GM23338 (cell line): ENCODE measurements at regions not wholly inside any gene's neighbourhood (a gene's known extent, or its start where the extent isn't known, plus 50 kb on each side); places are given as distances from the start of the nearest gene placed in this dataset.

Experiments
- ATAC-seq: fragments of 200-7000 bp; cut with Tn5 transposase; 3 replicates; pipeline ENCODE4 v1.9.1; 2020
- DNase-seq: peaks from one replicate; pipeline ENCODE4 v3.0.0-alpha.2; 2015; ENCODE audit warnings: low spot score
- H2AFZ ChIP-seq: fragments of 200-600 bp; sonication (generic); 2 replicates; pipeline ENCODE4 v1.8.0; 2016; ENCODE audit warnings: antibody characterized with exemption, mild to moderate bottlenecking, moderate library complexity
- H3F3A ChIP-seq: fragments of 200-600 bp; sonication (generic); replicated peaks from 2 replicates; pipeline ENCODE4 v1.8.0; 2017; ENCODE audit warnings: antibody characterized with exemption, mixed run types, low read depth
- H3K27ac ChIP-seq: fragments of 200-600 bp; sonication (generic); 2 replicates; pipeline ENCODE4 v1.6.1; 2016; ENCODE audit warnings: low read depth
- H3K27me3 ChIP-seq: fragments of 200-600 bp; sonication (generic); 2 replicates; pipeline ENCODE4 v1.8.0; 2016; ENCODE audit warnings: mild to moderate bottlenecking, mixed run types, moderate library complexity; ENCODE audit not compliant: insufficient read depth
- H3K36me3 ChIP-seq: fragments of 200-600 bp; sonication (generic); 2 replicates; pipeline ENCODE4 v1.8.0; 2016; ENCODE audit warnings: mild to moderate bottlenecking; ENCODE audit not compliant: insufficient read depth
- H3K4me1 ChIP-seq: fragments of 200-600 bp; sonication (generic); 2 replicates; pipeline ENCODE4 v1.8.0; 2016; ENCODE audit warnings: mild to moderate bottlenecking, moderate library complexity; ENCODE audit not compliant: insufficient read depth
- H3K4me2 ChIP-seq: fragments of 200-600 bp; sonication (generic); 2 replicates; pipeline ENCODE4 v1.7.1; 2017; ENCODE audit warnings: mixed run types
- H3K4me3 ChIP-seq: fragments of 200-600 bp; sonication (generic); 2 replicates; pipeline ENCODE4 v1.6.1; 2016; ENCODE audit warnings: mixed run types
- H3K79me2 ChIP-seq: fragments of 200-600 bp; sonication (generic); replicated peaks from 2 replicates; pipeline ENCODE4 v1.8.0; 2017; ENCODE audit warnings: mild to moderate bottlenecking; ENCODE audit not compliant: insufficient read depth
- H3K9me2 ChIP-seq: fragments of 200-600 bp; sonication (generic); 2 replicates; pipeline ENCODE4 v1.8.0; 2017; ENCODE audit not compliant: insufficient read depth
- H4K20me1 ChIP-seq: fragments of 200-600 bp; sonication (generic); replicated peaks from 2 replicates; pipeline ENCODE4 v1.8.0; 2017; ENCODE audit warnings: mild to moderate bottlenecking; ENCODE audit not compliant: insufficient read depth
- H3K27ac Mint-ChIP-seq: 2 replicates; pipeline ENCODE4 v1.8.0; 2020; ENCODE audit warnings: inconsistent platforms, mild to moderate bottlenecking, moderate library complexity, mixed read lengths
- H3K27me3 Mint-ChIP-seq: 3 replicates; pipeline ENCODE4 v1.8.0; 2022; ENCODE audit warnings: low read depth, mild to moderate bottlenecking, moderate library complexity, mixed read lengths, inconsistent platforms; ENCODE audit not compliant: insufficient read depth, poor library complexity
- H3K36me3 Mint-ChIP-seq: 3 replicates; pipeline ENCODE4 v1.8.0; 2021; ENCODE audit warnings: low read depth, mild to moderate bottlenecking, inconsistent platforms, moderate library complexity, mixed read lengths
- H3K4me1 Mint-ChIP-seq: 3 replicates; pipeline ENCODE4 v1.8.0; 2020; ENCODE audit warnings: mild to moderate bottlenecking, inconsistent platforms, mixed read lengths
- H3K4me3 Mint-ChIP-seq: 3 replicates; pipeline ENCODE4 v1.8.0; 2021; ENCODE audit warnings: moderate library complexity, mild to moderate bottlenecking, inconsistent platforms, mixed read lengths
- H3K9me3 Mint-ChIP-seq: 3 replicates; pipeline ENCODE4 v1.8.0; 2020; ENCODE audit warnings: moderate library complexity, mild to moderate bottlenecking, inconsistent platforms, mixed read lengths
- CTCF ChIP-seq, 2 experiments: fragments of 200-600 bp in 1 of 2; sonication (generic) in 1 of 2; conservative IDR thresholded peaks; 2 replicates each; pipeline versions ENCODE4 v1.5.1 to v1.6.1; 2016 to 2017; ENCODE audit warnings: antibody characterized with exemption in 2 of 2, low read depth in 2 of 2, mild to moderate bottlenecking in 2 of 2, moderate library complexity in 1 of 2
- ETS1 ChIP-seq: IDR thresholded peaks from 2 replicates; pipeline ENCODE4 v1.6.1; 2016; ENCODE audit warnings: antibody characterized with exemption
- EZH2 ChIP-seq: fragments of 200-600 bp; sonication (generic); IDR thresholded peaks from one replicate; pipeline ENCODE4 v1.8.0; 2017; ENCODE audit warnings: antibody characterized with exemption, mild to moderate bottlenecking, low read depth; ENCODE audit not compliant: unreplicated experiment
- JUNB ChIP-seq: IDR thresholded peaks from one replicate; pipeline ENCODE4 v1.6.1; 2016; ENCODE audit warnings: antibody characterized with exemption; ENCODE audit not compliant: unreplicated experiment
- NANOG ChIP-seq: IDR thresholded peaks from 2 replicates; pipeline ENCODE4 v1.6.1; 2016; ENCODE audit warnings: antibody characterized with exemption, borderline replicate concordance
- POLR2AphosphoS5 ChIP-seq: IDR thresholded peaks from 2 replicates; pipeline ENCODE4 v1.6.1; 2016; ENCODE audit warnings: antibody characterized with exemption, low read depth
- STAT1 ChIP-seq: IDR thresholded peaks from one replicate; pipeline ENCODE4 v1.6.1; 2016; ENCODE audit warnings: antibody characterized with exemption; ENCODE audit not compliant: unreplicated experiment
- ZNF114 ChIP-seq: fragments of 250-450 bp; sonication (Bioruptor Pico); IDR thresholded peaks from 2 replicates; pipeline ENCODE4 v1.5.0; 2020; ENCODE audit warnings: mild to moderate bottlenecking, moderate library complexity
- ZNF331 ChIP-seq: fragments of 250-450 bp; sonication (Bioruptor Pico); IDR thresholded peaks from 2 replicates; pipeline ENCODE4 v1.5.0; 2020; ENCODE audit warnings: low read depth, mild to moderate bottlenecking, moderate library complexity
- TF ChIP-seq, protein P1 (sequence below): IDR thresholded peaks from one replicate; pipeline ENCODE4 v1.6.1; 2018; ENCODE audit warnings: antibody characterized with exemption; ENCODE audit not compliant: unreplicated experiment

GRCh38 chr6:10302566-10303235 is 112.2 kb downstream of the TFAP2A start:
- Histone ChIP-seq H3K4me3 (no peak overlapping the region), H3K9me2 (no peaks in the 10 kb centered on the region), H3K36me3 (no peaks in the 10 kb centered on the region), H3K4me1 (no peaks in the 10 kb centered on the region), H4K20me1 (no peaks in the 10 kb centered on the region), H3F3A (no peaks in the 10 kb centered on the region), H3K79me2 (no peaks in the 10 kb centered on the region), H2AFZ (no peak overlapping the region), H3K4me2 (no peak overlapping the region), H3K27ac (no peak overlapping the region), H3K27me3 (no peaks in the 10 kb centered on the region)
- DNase-seq: no peak
- Mint-ChIP-seq H3K4me1 (peaks cover 13% of the 10 kb centered on the region), H3K4me3 (no peak overlapping the region), H3K9me3 (no peaks in the 10 kb centered on the region; the same call in 2 of the 3 replicates), H3K27me3 (peaks cover 3% of the 10 kb centered on the region), H3K27ac (no peak overlapping the region), H3K36me3 (no peaks in the 10 kb centered on the region)
- TF ChIP-seq POLR2AphosphoS5: no peak
- no peak for ATAC-seq

- Histone ChIP-seq H4K20me1 (no peaks in the 10 kb centered on the region), H3K4me3 (no peak overlapping the region), H3K79me2 (no peaks in the 10 kb centered on the region), H3K4me1 (no peaks in the 10 kb centered on the region), H2AFZ (peak overlapping the region; percentile 59; the same call in 1 of the 2 replicates), H3K36me3 (no peaks in the 10 kb centered on the region), H3K4me2 (no peak overlapping the region), H3F3A (no peaks in the 10 kb centered on the region), H3K27ac (no peak overlapping the region), H3K27me3 (no peaks in the 10 kb centered on the region), H3K9me2 (no peaks in the 10 kb centered on the region)
- Mint-ChIP-seq H3K4me3 (no peak overlapping the region), H3K36me3 (no peaks in the 10 kb centered on the region), H3K27ac (no peak overlapping the region), H3K9me3 (no peaks in the 10 kb centered on the region), H3K27me3 (peaks cover 1% of the 10 kb centered on the region), H3K4me1 (peaks cover 3% of the 10 kb centered on the region; the same call in 1 of the 3 replicates)
- ATAC-seq (no peak), DNase-seq (no peak)
- TF ChIP-seq POLR2AphosphoS5 (no peak), EZH2 (no peak), NANOG (no peak), JUNB (no peak), STAT1 (no peak), ZNF331 (CRISPR knock-in tag) (no peak), CTCF (conservative IDR thresholded peaks at IDR 0.05; ENCODE audit: low read depth in 2 of 2) (no peak), ZNF114 (no peak), ETS1 (no peak)
- TF ChIP-seq, protein P1, sequence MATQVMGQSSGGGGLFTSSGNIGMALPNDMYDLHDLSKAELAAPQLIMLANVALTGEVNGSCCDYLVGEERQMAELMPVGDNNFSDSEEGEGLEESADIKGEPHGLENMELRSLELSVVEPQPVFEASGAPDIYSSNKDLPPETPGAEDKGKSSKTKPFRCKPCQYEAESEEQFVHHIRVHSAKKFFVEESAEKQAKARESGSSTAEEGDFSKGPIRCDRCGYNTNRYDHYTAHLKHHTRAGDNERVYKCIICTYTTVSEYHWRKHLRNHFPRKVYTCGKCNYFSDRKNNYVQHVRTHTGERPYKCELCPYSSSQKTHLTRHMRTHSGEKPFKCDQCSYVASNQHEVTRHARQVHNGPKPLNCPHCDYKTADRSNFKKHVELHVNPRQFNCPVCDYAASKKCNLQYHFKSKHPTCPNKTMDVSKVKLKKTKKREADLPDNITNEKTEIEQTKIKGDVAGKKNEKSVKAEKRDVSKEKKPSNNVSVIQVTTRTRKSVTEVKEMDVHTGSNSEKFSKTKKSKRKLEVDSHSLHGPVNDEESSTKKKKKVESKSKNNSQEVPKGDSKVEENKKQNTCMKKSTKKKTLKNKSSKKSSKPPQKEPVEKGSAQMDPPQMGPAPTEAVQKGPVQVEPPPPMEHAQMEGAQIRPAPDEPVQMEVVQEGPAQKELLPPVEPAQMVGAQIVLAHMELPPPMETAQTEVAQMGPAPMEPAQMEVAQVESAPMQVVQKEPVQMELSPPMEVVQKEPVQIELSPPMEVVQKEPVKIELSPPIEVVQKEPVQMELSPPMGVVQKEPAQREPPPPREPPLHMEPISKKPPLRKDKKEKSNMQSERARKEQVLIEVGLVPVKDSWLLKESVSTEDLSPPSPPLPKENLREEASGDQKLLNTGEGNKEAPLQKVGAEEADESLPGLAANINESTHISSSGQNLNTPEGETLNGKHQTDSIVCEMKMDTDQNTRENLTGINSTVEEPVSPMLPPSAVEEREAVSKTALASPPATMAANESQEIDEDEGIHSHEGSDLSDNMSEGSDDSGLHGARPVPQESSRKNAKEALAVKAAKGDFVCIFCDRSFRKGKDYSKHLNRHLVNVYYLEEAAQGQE: no peak
Measured at GRCh38 chr6:10300071-10300470, 114.8 kb downstream of the TFAP2A start.
